H1 (cell line): ENCODE measurements at regions not wholly inside any gene's neighbourhood (a gene's known extent, or its start where the extent isn't known, plus 50 kb on each side); places are given as distances from the start of the nearest gene placed in this dataset.

Experiments
- CTCF ChIA-PET: fragments of 300-600 bp; sonication (Branson Sonifier 250); formaldehyde crosslinking; loops from one replicate; lab custom pipeline; 2021; ENCODE audit not compliant: partially characterized antibody; lab: Charles Lee
- POLR2A ChIA-PET: fragments of 300-600 bp; sonication (Branson Sonifier 250); formaldehyde crosslinking; loops from one replicate; lab custom pipeline; 2021; ENCODE audit warnings: inconsistent platforms; ENCODE audit not compliant: partially characterized antibody; lab: Charles Lee
- DNase-seq, 2 experiments: peaks; one replicate each; pipeline versions ENCODE4 v3.0.0 to v3.0.0-alpha.2; 2010 to 2022; ENCODE audit warnings: low spot score in 2 of 2, low read depth in 1 of 2, mixed read lengths in 1 of 2
- FAIRE-seq: peaks from 2 replicates; lab custom pipeline; 2011; peaks lifted over from hg19 to GRCh38; lab: Jason Lieb, UNC
- H2AFZ ChIP-seq: 2 replicates; pipeline ENCODE4 v1.8.1; 2012; ENCODE audit warnings: low read length, inconsistent platforms
- H2AK5ac ChIP-seq: 2 replicates; pipeline ENCODE4 v1.6.1; 2013; ENCODE audit warnings: low read depth, low read length
- H2BK120ac ChIP-seq: replicated peaks from 2 replicates; pipeline ENCODE3; 2013; ENCODE audit warnings: low read depth, low read length, inconsistent platforms
- H2BK12ac ChIP-seq: 2 replicates; pipeline ENCODE4 v1.6.1; 2013; ENCODE audit warnings: low read depth, low read length
- H2BK15ac ChIP-seq: 2 replicates; pipeline ENCODE4 v1.6.1; 2013; ENCODE audit warnings: low read length
- H2BK20ac ChIP-seq: 2 replicates; pipeline ENCODE4 v1.6.1; 2013; ENCODE audit warnings: low read length
- H2BK5ac ChIP-seq: 2 replicates; pipeline ENCODE4 v1.6.1; 2013; ENCODE audit warnings: low read depth, low read length
- H3K14ac ChIP-seq: 2 replicates; pipeline ENCODE4 v1.6.1; 2013; ENCODE audit warnings: inconsistent platforms; ENCODE audit not compliant: insufficient read length
- H3K18ac ChIP-seq: 2 replicates; pipeline ENCODE4 v1.6.1; 2013; ENCODE audit warnings: low read length; ENCODE audit errors: extremely low read depth
- H3K23ac ChIP-seq: 2 replicates; pipeline ENCODE4 v1.6.1; 2013; ENCODE audit warnings: inconsistent platforms; ENCODE audit not compliant: insufficient read length
- H3K23me2 ChIP-seq: 2 replicates; pipeline ENCODE4 v1.6.1; 2013; ENCODE audit warnings: low read depth, low read length
- H3K27ac ChIP-seq: 2 replicates; pipeline ENCODE4 v1.6.1; 2011; ENCODE audit warnings: low read depth, low read length, inconsistent platforms
- H3K27me3 ChIP-seq, 4 experiments: replicated peaks in 1 of 4; 1 replicate in 1 of 4; 2 replicates in 3 of 4; pipeline versions ENCODE4 v1.6.1 to v1.8.1; 2011 to 2013; ENCODE audit warnings: low read length in 3 of 4, mild to moderate bottlenecking in 3 of 4, inconsistent platforms in 2 of 4, mixed read lengths in 2 of 4, moderate library complexity in 1 of 4; ENCODE audit not compliant: control insufficient read depth in 3 of 4, insufficient read depth in 3 of 4; ENCODE audit errors: extremely low read depth in 1 of 4
- H3K36me3 ChIP-seq, 4 experiments: 2 replicates each; pipeline versions ENCODE4 v1.6.1 to v1.8.1; 2011 to 2013; ENCODE audit warnings: mild to moderate bottlenecking in 4 of 4, low read length in 3 of 4, moderate library complexity in 2 of 4, control low read depth in 1 of 4, inconsistent platforms in 1 of 4; ENCODE audit not compliant: insufficient read depth in 4 of 4, control insufficient read depth in 2 of 4
- H3K4ac ChIP-seq: replicated peaks from 2 replicates; pipeline ENCODE3; 2013; ENCODE audit warnings: low read length, low read depth, mixed read lengths, inconsistent platforms; ENCODE audit not compliant: insufficient read length
- H3K4me1 ChIP-seq, 4 experiments: replicated peaks in 1 of 4; 1 replicate in 1 of 4; 2 replicates in 3 of 4; pipeline versions ENCODE4 v1.6.1 to v1.8.1; 2011 to 2013; ENCODE audit warnings: low read length in 3 of 4, inconsistent platforms in 2 of 4, mixed read lengths in 1 of 4; ENCODE audit not compliant: insufficient read depth in 4 of 4, control insufficient read depth in 3 of 4
- H3K4me2 ChIP-seq, 2 experiments: 2 replicates each; pipeline versions ENCODE4 v1.6.1 to v1.8.1; 2011 to 2013; ENCODE audit warnings: low read depth in 2 of 2, low read length in 2 of 2, control low read depth in 1 of 2, inconsistent platforms in 1 of 2, mild to moderate bottlenecking in 1 of 2; ENCODE audit not compliant: insufficient read depth in 1 of 2
- H3K4me3 ChIP-seq, 4 experiments: fragments of 200-600, 300-600 bp in 1 of 4; sonication (generic), shearing (Covaris generic), sonication (Bioruptor Twin) in 1 of 4; 2 replicates each; pipeline versions ENCODE4 v1.5.1 to v1.8.1; 2011 to 2016; ENCODE audit warnings: low read length in 4 of 4, low read depth in 3 of 4, control low read depth in 2 of 4, inconsistent platforms in 2 of 4, mild to moderate bottlenecking in 2 of 4, mixed read lengths in 1 of 4, moderate library complexity in 1 of 4; ENCODE audit not compliant: insufficient read depth in 2 of 4; ENCODE audit errors: extremely low read depth in 1 of 4
- H3K56ac ChIP-seq: replicated peaks from 2 replicates; pipeline ENCODE3; 2013; ENCODE audit warnings: low read depth, mild to moderate bottlenecking, mixed read lengths, low read length, inconsistent platforms; ENCODE audit not compliant: insufficient read length
- H3K79me1 ChIP-seq: 2 replicates; pipeline ENCODE4 v1.6.1; 2013; ENCODE audit warnings: low read depth, low read length, control low read depth
- H3K79me2 ChIP-seq, 2 experiments: 2 replicates each; pipeline versions ENCODE4 v1.6.1 to v1.8.1; 2012 to 2013; ENCODE audit warnings: low read length in 2 of 2, mild to moderate bottlenecking in 2 of 2, inconsistent platforms in 1 of 2; ENCODE audit not compliant: insufficient read depth in 2 of 2, control insufficient read depth in 1 of 2
- H3K9ac ChIP-seq, 4 experiments: replicated peaks in 1 of 4; 1 replicate in 1 of 4; 2 replicates in 3 of 4; pipeline versions ENCODE4 v1.6.1 to v1.8.1; 2011 to 2013; ENCODE audit warnings: low read depth in 3 of 4, low read length in 3 of 4, control low read depth in 2 of 4, mild to moderate bottlenecking in 2 of 4, moderate library complexity in 2 of 4, inconsistent platforms in 1 of 4; ENCODE audit errors: extremely low read depth in 1 of 4
- H3K9me3 ChIP-seq, 2 experiments: 2 replicates each; pipeline versions ENCODE4 v1.6.1 to v1.8.1; 2012 to 2013; ENCODE audit warnings: mild to moderate bottlenecking in 2 of 2, moderate library complexity in 2 of 2, control low read depth in 1 of 2, inconsistent platforms in 1 of 2, low read depth in 1 of 2, low read length in 1 of 2, mixed read lengths in 1 of 2; ENCODE audit not compliant: insufficient read depth in 2 of 2
- H4K20me1 ChIP-seq, 2 experiments: replicated peaks in 1 of 2; 2 replicates each; pipeline versions ENCODE3 to v1.8.1; 2011 to 2013; ENCODE audit warnings: inconsistent platforms in 2 of 2, low read length in 2 of 2, mild to moderate bottlenecking in 1 of 2; ENCODE audit not compliant: insufficient read depth in 2 of 2, control insufficient read depth in 1 of 2
- H4K5ac ChIP-seq: 2 replicates; pipeline ENCODE4 v1.6.1; 2013; ENCODE audit warnings: low read length, low read depth, mixed read lengths, inconsistent platforms; ENCODE audit not compliant: insufficient read length
- H4K8ac ChIP-seq: 2 replicates; pipeline ENCODE4 v1.8.0; 2013; ENCODE audit warnings: mild to moderate bottlenecking, moderate library complexity, low read length, inconsistent platforms; ENCODE audit not compliant: insufficient read depth; ENCODE audit errors: extremely low read depth
- H4K91ac ChIP-seq: replicated peaks from 2 replicates; pipeline ENCODE3; 2013; ENCODE audit warnings: low read length, mixed read lengths, inconsistent platforms; ENCODE audit not compliant: insufficient read length
- CTBP2 ChIP-seq: IDR thresholded peaks from 2 replicates; pipeline ENCODE4 v1.7.0; 2011; ENCODE audit warnings: borderline replicate concordance, mild to moderate bottlenecking, moderate library complexity, mixed read lengths, low read length; ENCODE audit not compliant: insufficient read depth, insufficient read length
- FOSL1 ChIP-seq: IDR thresholded peaks from 2 replicates; pipeline ENCODE4 v1.6.1; 2011; ENCODE audit warnings: mild to moderate bottlenecking, low read depth, low read length, moderate library complexity; ENCODE audit not compliant: insufficient read depth
- HDAC6 ChIP-seq: IDR thresholded peaks from one replicate; pipeline ENCODE4 v1.7.1; 2012; ENCODE audit warnings: low read depth, mild to moderate bottlenecking, inconsistent platforms, low read length, moderate library complexity
- YY1 ChIP-seq: IDR thresholded peaks from 2 replicates; pipeline ENCODE4 v1.6.1; 2011; ENCODE audit warnings: low read depth, mild to moderate bottlenecking, low read length
- WGBS, 2 experiments: shearing (Covaris generic) in 1 of 2; methylation state at CpG; one replicate each; pipeline versions ENCODE4 v1.1.6 to v1.1.7; 2013 to 2015; ENCODE audit warnings: low lambda C conversion rate in 2 of 2, mixed read lengths in 2 of 2, inconsistent platforms in 1 of 2, low coverage in 1 of 2, missing lambda C conversion rate in 1 of 2; ENCODE audit not compliant: insufficient replicate concordance in 2 of 2, insufficient coverage in 1 of 2, insufficient read length in 1 of 2; ENCODE audit errors: extremely low coverage in 1 of 2, missing lambda C conversion rate in 1 of 2; 5-methylcytosine and 5-hydroxymethylcytosine counted together

- Histone ChIP-seq H3K23me2 (no peaks in the 10 kb centered on the region; the same call in 1 of the 2 replicates), H3K27ac (no peak overlapping the region), H3K79me1 (no peaks in the 10 kb centered on the region), H2BK20ac (no peak overlapping the region), H3K4me2 (no peak overlapping the region), H2BK12ac (no peak overlapping the region)
- TF ChIP-seq YY1 (no peak), FOSL1 (no peak), CTBP2 (no peak), HDAC6 (no peak)
- TF ChIP-seq, all 59 proteins: peak for 0
- H4K91ac ChIP-seq: no peak overlapping the region
- H3K23ac ChIP-seq: no peak overlapping the region
- no peak overlapping the region for H3K14ac ChIP-seq
- no peak overlapping the region for H2BK5ac ChIP-seq
- H3K9me3 ChIP-seq: no peaks in the 10 kb centered on the region
- H3K9ac ChIP-seq: no peak overlapping the region
- CTCF ChIA-PET: interaction anchor here (0.6 to 5.8 kb wide), 8 partner anchors 13 to 98 kb away, joined by 3 to 32 read pairs (median 5); no protein-coding TSS in a partner anchor
- H3K4me3 ChIP-seq: no peak overlapping the region
- POLR2A ChIA-PET: no interaction called here
- DNase-seq (no peak), FAIRE-seq (no peak)
- no peak overlapping the region for H2BK120ac ChIP-seq
- no peaks in the 10 kb centered on the region for H4K20me1 ChIP-seq
- H3K4ac ChIP-seq: no peak overlapping the region
- H3K27me3 ChIP-seq: no peaks in the 10 kb centered on the region; a peak in 1 of 7 replicates
- no peak overlapping the region for H2AFZ ChIP-seq
- no peak overlapping the region for H3K56ac ChIP-seq
- no peaks in the 10 kb centered on the region for H3K36me3 ChIP-seq
- no peak overlapping the region for H2BK15ac ChIP-seq
- no peak overlapping the region for H4K5ac ChIP-seq
- WGBS, 2 experiments: 87% methylated on average over 9 of the region's 9 CpGs; no CpG with 5 or more reads in 1 of the 2 experiments
- H3K4me1 ChIP-seq: peaks cover 0 to 8% (median 2%) of the 10 kb centered on the region in 4 experiments; a peak in 5 of 7 replicates
- no peak overlapping the region for H4K8ac ChIP-seq
- H3K79me2 ChIP-seq: no peaks in the 10 kb centered on the region
- no peak overlapping the region for H2AK5ac ChIP-seq
- no peak overlapping the region for H3K18ac ChIP-seq
These were observed 87.0 kb upstream of the IGF1R start for GRCh38 chr15:98561169-98561941.
